GM19468 (cell line): ENCODE measurements at regions not wholly inside any gene's neighbourhood (a gene's known extent, or its start where the extent isn't known, plus 50 kb on each side); places are given as distances from the start of the nearest gene placed in this dataset.

Experiments
- ATAC-seq: cut with Tn5 transposase; IDR thresholded peaks from one replicate; pipeline ENCODE4 v1.9.1; 2021; ENCODE audit warnings: mild to moderate bottlenecking, moderate library complexity, moderate number of reproducible peaks; ENCODE audit not compliant: unreplicated experiment; ENCODE audit errors: extremely low read depth

GRCh38 chr11:23954730-23955129 is 542.1 kb upstream of the LUZP2 start:
- no peak for ATAC-seq

GRCh38 chr11:23956586-23956985 is 540.3 kb upstream of the LUZP2 start:
- ATAC-seq, result no peak

GRCh38 chr11:23957314-23957713 is 539.5 kb upstream of the LUZP2 start:
- no peak for ATAC-seq

- no peak for ATAC-seq
Observed at GRCh38 chr11:23959462-23959861, 537.4 kb upstream of the LUZP2 start.

- ATAC-seq, result no peak
Observed at GRCh38 chr11:23961503-23962338, 535.1 kb upstream of the LUZP2 start.

GRCh38 chr11:23973244-23973643 is 523.6 kb upstream of the LUZP2 start:
- no peak for ATAC-seq

GRCh38 chr11:23974051-23974450 is 522.8 kb upstream of the LUZP2 start:
- no peak for ATAC-seq

GRCh38 chr11:23974601-23975000 is 522.3 kb upstream of the LUZP2 start:
- no peak for ATAC-seq

GRCh38 chr11:23976426-23976825 is 520.4 kb upstream of the LUZP2 start:
- no peak for ATAC-seq

GRCh38 chr11:23976841-23977271 is 520.0 kb upstream of the LUZP2 start:
- ATAC-seq, result no peak

- ATAC-seq, result no peak
Observed at GRCh38 chr11:23988381-23989006, 508.4 kb upstream of the LUZP2 start.

- no peak for ATAC-seq
Observed at GRCh38 chr11:23990346-23991164, 506.3 kb upstream of the LUZP2 start.

- no peak for ATAC-seq
Observed at GRCh38 chr11:23991165-23991539, 505.7 kb upstream of the LUZP2 start.

- ATAC-seq, result no peak
Observed at GRCh38 chr11:23995891-23996290, 501.0 kb upstream of the LUZP2 start.

- ATAC-seq, result no peak
Observed at GRCh38 chr11:23997356-23997755, 499.5 kb upstream of the LUZP2 start.

GRCh38 chr11:24005202-24005876 is 491.5 kb upstream of the LUZP2 start:
- no peak for ATAC-seq

GRCh38 chr11:24043842-24044241 is 453.0 kb upstream of the LUZP2 start:
- no peak for ATAC-seq

- no peak for ATAC-seq
Observed at GRCh38 chr11:24046731-24047130, 450.1 kb upstream of the LUZP2 start.

GRCh38 chr11:24056051-24056450 is 440.8 kb upstream of the LUZP2 start:
- ATAC-seq, result no peak

- no peak for ATAC-seq
Observed at GRCh38 chr11:24060125-24060524, 436.7 kb upstream of the LUZP2 start.
